ENCODE measurements at regions not wholly inside any gene's neighbourhood (a gene's known extent, or its start where the extent isn't known, plus 50 kb on each side); places are given as distances from the start of the nearest gene placed in this dataset.
"Not testable (repeated sequence)": the region's sequence is repeated elsewhere in the genome, so short reads cannot be mapped to it uniquely, and the experiment has no call there.

DNA sequence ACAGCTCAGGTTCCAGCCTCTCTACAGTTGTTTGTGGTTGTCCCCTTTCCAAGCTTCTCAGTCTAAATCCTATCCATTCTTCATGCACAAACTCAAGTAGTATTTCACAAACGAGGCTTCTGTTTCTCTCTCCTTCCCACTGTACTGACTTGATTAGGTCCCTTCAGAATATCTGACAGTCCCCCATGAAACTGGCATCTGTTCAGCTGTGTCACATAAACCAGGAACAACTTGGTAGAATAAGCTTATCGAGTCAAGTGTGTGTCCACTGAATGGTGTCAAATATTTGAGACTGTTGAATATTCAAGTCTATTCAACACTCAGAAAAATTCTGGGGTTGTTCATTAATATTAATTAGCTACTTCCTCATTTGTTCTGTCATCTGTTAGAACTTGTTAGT is 61.7 kb upstream of the CCT8L2 start:
- TF ChIP-seq, protein P1, sequence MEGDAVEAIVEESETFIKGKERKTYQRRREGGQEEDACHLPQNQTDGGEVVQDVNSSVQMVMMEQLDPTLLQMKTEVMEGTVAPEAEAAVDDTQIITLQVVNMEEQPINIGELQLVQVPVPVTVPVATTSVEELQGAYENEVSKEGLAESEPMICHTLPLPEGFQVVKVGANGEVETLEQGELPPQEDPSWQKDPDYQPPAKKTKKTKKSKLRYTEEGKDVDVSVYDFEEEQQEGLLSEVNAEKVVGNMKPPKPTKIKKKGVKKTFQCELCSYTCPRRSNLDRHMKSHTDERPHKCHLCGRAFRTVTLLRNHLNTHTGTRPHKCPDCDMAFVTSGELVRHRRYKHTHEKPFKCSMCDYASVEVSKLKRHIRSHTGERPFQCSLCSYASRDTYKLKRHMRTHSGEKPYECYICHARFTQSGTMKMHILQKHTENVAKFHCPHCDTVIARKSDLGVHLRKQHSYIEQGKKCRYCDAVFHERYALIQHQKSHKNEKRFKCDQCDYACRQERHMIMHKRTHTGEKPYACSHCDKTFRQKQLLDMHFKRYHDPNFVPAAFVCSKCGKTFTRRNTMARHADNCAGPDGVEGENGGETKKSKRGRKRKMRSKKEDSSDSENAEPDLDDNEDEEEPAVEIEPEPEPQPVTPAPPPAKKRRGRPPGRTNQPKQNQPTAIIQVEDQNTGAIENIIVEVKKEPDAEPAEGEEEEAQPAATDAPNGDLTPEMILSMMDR (IDR thresholded peaks at IDR 0.05; ENCODE audit: insufficient read depth, low read length, poor library complexity, severe bottlenecking) = not testable (repeated sequence)
- not testable (repeated sequence) for TF ChIP-seq EZH2phosphoT487 (conservative IDR thresholded peaks at IDR 0.05; ENCODE audit: low read length)
